ENCODE measurements at regions not wholly inside any gene's neighbourhood (a gene's known extent, or its start where the extent isn't known, plus 50 kb on each side); places are given as distances from the start of the nearest gene placed in this dataset.

GRCh38 chr15:29400701-29401100 lies 131.1 kb upstream of the NSMCE3 start:
- H3K4me3 ChIP-seq (ENCODE audit: control insufficient read depth in 2 of 3, extremely low read depth in 1 of 3, insufficient read depth in 2 of 3, low read depth in 1 of 3, low read length in 3 of 3): no peak overlapping the region
- FAIRE-seq (no peak), DNase-seq (ENCODE audit: low read depth, low spot score) (no peak)
- no peaks in the 10 kb centered on the region for H3K36me3 ChIP-seq (ENCODE audit: control insufficient read depth in 2 of 2, extremely low read depth in 1 of 2, insufficient read depth in 2 of 2, low read length in 2 of 2)
- no peaks in the 10 kb centered on the region for H3K9me1 ChIP-seq (ENCODE audit: control insufficient read depth, extremely low read depth, insufficient read depth, low read length)
- TF ChIP-seq EZH2 (IDR thresholded peaks at IDR 0.05; ENCODE audit: low read length): no peak
- TF ChIP-seq, protein P1, sequence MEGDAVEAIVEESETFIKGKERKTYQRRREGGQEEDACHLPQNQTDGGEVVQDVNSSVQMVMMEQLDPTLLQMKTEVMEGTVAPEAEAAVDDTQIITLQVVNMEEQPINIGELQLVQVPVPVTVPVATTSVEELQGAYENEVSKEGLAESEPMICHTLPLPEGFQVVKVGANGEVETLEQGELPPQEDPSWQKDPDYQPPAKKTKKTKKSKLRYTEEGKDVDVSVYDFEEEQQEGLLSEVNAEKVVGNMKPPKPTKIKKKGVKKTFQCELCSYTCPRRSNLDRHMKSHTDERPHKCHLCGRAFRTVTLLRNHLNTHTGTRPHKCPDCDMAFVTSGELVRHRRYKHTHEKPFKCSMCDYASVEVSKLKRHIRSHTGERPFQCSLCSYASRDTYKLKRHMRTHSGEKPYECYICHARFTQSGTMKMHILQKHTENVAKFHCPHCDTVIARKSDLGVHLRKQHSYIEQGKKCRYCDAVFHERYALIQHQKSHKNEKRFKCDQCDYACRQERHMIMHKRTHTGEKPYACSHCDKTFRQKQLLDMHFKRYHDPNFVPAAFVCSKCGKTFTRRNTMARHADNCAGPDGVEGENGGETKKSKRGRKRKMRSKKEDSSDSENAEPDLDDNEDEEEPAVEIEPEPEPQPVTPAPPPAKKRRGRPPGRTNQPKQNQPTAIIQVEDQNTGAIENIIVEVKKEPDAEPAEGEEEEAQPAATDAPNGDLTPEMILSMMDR (optimal IDR thresholded peaks at IDR 0.05 in 1 of 3, IDR thresholded peaks at IDR 0.05 in 1 of 3, conservative IDR thresholded peaks at IDR 0.05 in 1 of 3; ENCODE audit: extremely low read depth in 1 of 3, insufficient read depth in 2 of 3, low read length in 3 of 3): no peak
- no peaks in the 10 kb centered on the region for H3K79me2 ChIP-seq (ENCODE audit: control insufficient read depth, insufficient read depth, low read length)
- no peaks in the 10 kb centered on the region for H3K9me3 ChIP-seq (ENCODE audit: control insufficient read depth, low read depth, low read length)
- no peaks in the 10 kb centered on the region for H4K20me1 ChIP-seq (ENCODE audit: control insufficient read depth, extremely low read depth, insufficient read depth, low read length)
- no peaks in the 10 kb centered on the region for H3K4me1 ChIP-seq (ENCODE audit: control insufficient read depth, extremely low read depth, insufficient read depth, low read length)
- no peak overlapping the region for H3K27ac ChIP-seq (ENCODE audit: control insufficient read depth, insufficient read depth, low read length)
- H3K9ac ChIP-seq (ENCODE audit: control insufficient read depth, extremely low read depth, insufficient read depth, low read length): no peak overlapping the region
- dilution Hi-C loops (cut with MboI; ENCODE audit: extremely low pct_ligation_motif_present, low sequenced_read_pairs): no loop called here
- no peak overlapping the region for H2AFZ ChIP-seq (ENCODE audit: control insufficient read depth, low read length)
- H3K27me3 ChIP-seq (ENCODE audit: control insufficient read depth, extremely low read depth, insufficient read depth, low read length): no peaks in the 10 kb centered on the region
- no peak overlapping the region for H3K4me2 ChIP-seq (ENCODE audit: control insufficient read depth, extremely low read depth, insufficient read depth, low read depth, low read length)

DNA sequence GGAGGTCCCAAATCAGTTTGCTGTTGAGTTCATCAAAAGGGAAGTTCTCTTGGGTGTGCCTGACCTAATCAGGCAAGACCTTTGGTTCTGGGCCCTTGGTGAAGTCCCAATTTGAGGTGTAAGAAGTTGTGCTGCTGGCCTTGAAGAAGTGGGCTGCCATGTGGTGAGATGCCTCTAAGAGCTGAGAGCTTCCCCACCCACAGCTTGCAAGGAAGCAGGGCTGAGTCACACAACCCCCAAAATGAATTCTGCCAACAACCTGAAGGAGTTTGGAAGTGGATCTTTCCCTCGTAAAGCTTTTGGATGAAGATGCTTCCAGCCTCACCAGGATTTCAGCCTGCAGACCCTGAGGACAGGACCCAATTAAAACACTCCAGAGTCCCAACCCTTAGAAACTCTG lies 129.3 kb upstream of the NSMCE3 start:
- H3K79me2 ChIP-seq (ENCODE audit: control insufficient read depth, insufficient read depth, low read length): no peaks in the 10 kb centered on the region
- no peaks in the 10 kb centered on the region for H3K36me3 ChIP-seq (ENCODE audit: control insufficient read depth in 2 of 2, extremely low read depth in 1 of 2, insufficient read depth in 2 of 2, low read length in 2 of 2)
- H3K9me3 ChIP-seq (ENCODE audit: control insufficient read depth, low read depth, low read length): no peaks in the 10 kb centered on the region
- no peaks in the 10 kb centered on the region for H4K20me1 ChIP-seq (ENCODE audit: control insufficient read depth, extremely low read depth, insufficient read depth, low read length)
- no peaks in the 10 kb centered on the region for H3K4me1 ChIP-seq (ENCODE audit: control insufficient read depth, extremely low read depth, insufficient read depth, low read length)
- no peak overlapping the region for H3K9ac ChIP-seq (ENCODE audit: control insufficient read depth, extremely low read depth, insufficient read depth, low read length)
- H3K4me3 ChIP-seq (ENCODE audit: control insufficient read depth in 2 of 3, extremely low read depth in 1 of 3, insufficient read depth in 2 of 3, low read depth in 1 of 3, low read length in 3 of 3): no peak overlapping the region
- TF ChIP-seq, protein P1 (optimal IDR thresholded peaks at IDR 0.05 in 1 of 3, IDR thresholded peaks at IDR 0.05 in 1 of 3, conservative IDR thresholded peaks at IDR 0.05 in 1 of 3; ENCODE audit: extremely low read depth in 1 of 3, insufficient read depth in 2 of 3, low read length in 3 of 3): no peak
- TF ChIP-seq EZH2 (IDR thresholded peaks at IDR 0.05; ENCODE audit: low read length): no peak
- dilution Hi-C loops (cut with MboI; ENCODE audit: extremely low pct_ligation_motif_present, low sequenced_read_pairs): no loop called here
- no peak for FAIRE-seq
- no peak overlapping the region for H3K4me2 ChIP-seq (ENCODE audit: control insufficient read depth, extremely low read depth, insufficient read depth, low read depth, low read length)
- no peak overlapping the region for H3K27ac ChIP-seq (ENCODE audit: control insufficient read depth, insufficient read depth, low read length)
- H3K9me1 ChIP-seq (ENCODE audit: control insufficient read depth, extremely low read depth, insufficient read depth, low read length): no peaks in the 10 kb centered on the region
- no peaks in the 10 kb centered on the region for H3K27me3 ChIP-seq (ENCODE audit: control insufficient read depth, extremely low read depth, insufficient read depth, low read length)
- H2AFZ ChIP-seq (ENCODE audit: control insufficient read depth, low read length): no peak overlapping the region
- DNase-seq (ENCODE audit: low read depth, low spot score): no peak
